Stimulated activated memory B cell treated with anti-CD40 and anti-IgM and Interleukin-4, amounts not matched to agents 10 μg/mL and 1 μg/mL and 100 μg/mL, for 72 hours (primary cell): ENCODE measurements at regions not wholly inside any gene's neighbourhood (a gene's known extent, or its start where the extent isn't known, plus 50 kb on each side); places are given as distances from the start of the nearest gene placed in this dataset.
A peak's percentile ranks its signal among the peaks of the same experiment; 100 is the strongest.

Source experiments
- ATAC-seq: fragments of 150-1000 bp; cut with Tn5 transposase; 2 replicates; pipeline ENCODE4 v1.10.0; 2021
- H3K27ac Mint-ChIP-seq: one replicate; pipeline ENCODE4 v1.8.0; 2022; ENCODE audit warnings: mild to moderate bottlenecking, mixed read lengths
- H3K27me3 Mint-ChIP-seq: one replicate; pipeline ENCODE4 v1.8.0; 2022; ENCODE audit warnings: mixed read lengths
- H3K36me3 Mint-ChIP-seq: one replicate; pipeline ENCODE4 v1.8.0; 2022; ENCODE audit warnings: mixed read lengths
- H3K4me1 Mint-ChIP-seq: one replicate; pipeline ENCODE4 v1.8.0; 2022; ENCODE audit warnings: mixed read lengths
- H3K4me3 Mint-ChIP-seq: one replicate; pipeline ENCODE4 v1.8.0; 2022; ENCODE audit warnings: mild to moderate bottlenecking, moderate library complexity, mixed read lengths
- H3K9me3 Mint-ChIP-seq: one replicate; pipeline ENCODE4 v1.8.0; 2022; ENCODE audit warnings: mixed read lengths

- no peak for ATAC-seq
- Mint-ChIP-seq H3K36me3 (no peaks in the 10 kb centered on the region), H3K4me1 (no peaks in the 10 kb centered on the region), H3K9me3 (no peaks in the 10 kb centered on the region), H3K4me3 (no peak overlapping the region), H3K27ac (no peak overlapping the region), H3K27me3 (peaks cover 10% of the 10 kb centered on the region)
These were observed 166.7 kb downstream of the ZDHHC21 start for GRCh38 chr9:14526504-14526903.

- Mint-ChIP-seq H3K4me3 (no peak overlapping the region), H3K27ac (no peak overlapping the region), H3K9me3 (no peaks in the 10 kb centered on the region), H3K36me3 (no peaks in the 10 kb centered on the region), H3K27me3 (peaks cover 8% of the 10 kb centered on the region), H3K4me1 (no peaks in the 10 kb centered on the region)
- ATAC-seq, result no peak
These were observed 167.4 kb downstream of the ZDHHC21 start for GRCh38 chr9:14525856-14526255.

- Mint-ChIP-seq H3K9me3 (no peaks in the 10 kb centered on the region), H3K4me1 (no peaks in the 10 kb centered on the region), H3K36me3 (no peaks in the 10 kb centered on the region), H3K27me3 (no peaks in the 10 kb centered on the region), H3K4me3 (no peak overlapping the region), H3K27ac (no peak overlapping the region)
- no peak for ATAC-seq
These were observed 168.2 kb downstream of the ZDHHC21 start for GRCh38 chr9:14524873-14525515.

DNA sequence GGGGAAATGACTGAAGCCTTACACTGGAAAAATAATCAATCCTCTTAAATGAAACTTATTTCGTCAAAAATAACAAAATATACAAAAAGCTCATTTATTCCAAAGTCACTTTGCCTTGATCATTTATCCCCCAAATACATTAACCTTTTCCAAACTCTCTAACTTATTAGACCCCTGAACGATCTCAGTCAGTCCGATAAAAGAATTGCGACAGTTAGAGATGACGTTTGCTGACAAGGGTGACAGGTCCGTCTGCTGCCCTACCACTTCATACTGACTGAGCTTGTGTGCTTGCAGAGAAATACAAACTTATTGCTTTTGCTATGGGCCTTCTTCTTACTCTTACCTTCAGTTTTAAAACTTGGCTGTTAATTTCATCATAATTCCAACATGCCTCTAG is 169.7 kb downstream of the ZDHHC21 start:
- ATAC-seq, result no peak
- Mint-ChIP-seq H3K4me1 (no peaks in the 10 kb centered on the region), H3K4me3 (no peak overlapping the region)

GRCh38 chr9:14522627-14523379 is 170.4 kb downstream of the ZDHHC21 start:
- no peak overlapping the region for H3K27ac Mint-ChIP-seq
- no peaks in the 10 kb centered on the region for H3K4me1 Mint-ChIP-seq
- no peaks in the 10 kb centered on the region for H3K36me3 Mint-ChIP-seq
- no peaks in the 10 kb centered on the region for H3K9me3 Mint-ChIP-seq
- H3K27me3 Mint-ChIP-seq, result no peaks in the 10 kb centered on the region
- no peak overlapping the region for H3K4me3 Mint-ChIP-seq
- no peak for ATAC-seq

More for the DNA sequence above, 169.7 kb downstream of the ZDHHC21 start:
- Mint-ChIP-seq H3K36me3 (no peaks in the 10 kb centered on the region), H3K27me3 (no peaks in the 10 kb centered on the region), H3K9me3 (no peaks in the 10 kb centered on the region), H3K27ac (no peak overlapping the region)

GRCh38 chr9:14520341-14520740 is 172.9 kb downstream of the ZDHHC21 start:
- no peak for ATAC-seq
- H3K36me3 Mint-ChIP-seq, result no peaks in the 10 kb centered on the region
- H3K27ac Mint-ChIP-seq, result no peak overlapping the region
- H3K9me3 Mint-ChIP-seq, result no peaks in the 10 kb centered on the region
- H3K4me3 Mint-ChIP-seq, result no peak overlapping the region
- H3K4me1 Mint-ChIP-seq, result no peaks in the 10 kb centered on the region
- H3K27me3 Mint-ChIP-seq, result no peaks in the 10 kb centered on the region

GRCh38 chr9:14517154-14517906 is 175.9 kb downstream of the ZDHHC21 start:
- no peaks in the 10 kb centered on the region for H3K9me3 Mint-ChIP-seq
- no peak overlapping the region for H3K27ac Mint-ChIP-seq
- no peaks in the 10 kb centered on the region for H3K4me1 Mint-ChIP-seq
- H3K27me3 Mint-ChIP-seq, result no peaks in the 10 kb centered on the region
- no peaks in the 10 kb centered on the region for H3K36me3 Mint-ChIP-seq
- ATAC-seq, result no peak
- H3K4me3 Mint-ChIP-seq, result no peak overlapping the region

- Mint-ChIP-seq H3K4me3 (no peak overlapping the region), H3K36me3 (no peaks in the 10 kb centered on the region), H3K27ac (no peak overlapping the region), H3K27me3 (no peaks in the 10 kb centered on the region), H3K4me1 (no peaks in the 10 kb centered on the region), H3K9me3 (no peaks in the 10 kb centered on the region)
- no peak for ATAC-seq
These were observed 176.6 kb downstream of the ZDHHC21 start for GRCh38 chr9:14516656-14517055.

- no peaks in the 10 kb centered on the region for H3K9me3 Mint-ChIP-seq
- H3K36me3 Mint-ChIP-seq, result no peaks in the 10 kb centered on the region
- H3K27me3 Mint-ChIP-seq, result no peaks in the 10 kb centered on the region
- no peak overlapping the region for H3K27ac Mint-ChIP-seq
- no peak for ATAC-seq
- H3K4me3 Mint-ChIP-seq, result no peak overlapping the region
- no peaks in the 10 kb centered on the region for H3K4me1 Mint-ChIP-seq
These were observed 177.5 kb downstream of the ZDHHC21 start for GRCh38 chr9:14515571-14516198.

- H3K4me1 Mint-ChIP-seq, result no peaks in the 10 kb centered on the region
- H3K9me3 Mint-ChIP-seq, result no peaks in the 10 kb centered on the region
- no peak for ATAC-seq
- H3K27ac Mint-ChIP-seq, result no peak overlapping the region
- no peak overlapping the region for H3K4me3 Mint-ChIP-seq
- no peaks in the 10 kb centered on the region for H3K36me3 Mint-ChIP-seq
- no peaks in the 10 kb centered on the region for H3K27me3 Mint-ChIP-seq
These were observed 178.2 kb downstream of the ZDHHC21 start for GRCh38 chr9:14515049-14515448.

DNA sequence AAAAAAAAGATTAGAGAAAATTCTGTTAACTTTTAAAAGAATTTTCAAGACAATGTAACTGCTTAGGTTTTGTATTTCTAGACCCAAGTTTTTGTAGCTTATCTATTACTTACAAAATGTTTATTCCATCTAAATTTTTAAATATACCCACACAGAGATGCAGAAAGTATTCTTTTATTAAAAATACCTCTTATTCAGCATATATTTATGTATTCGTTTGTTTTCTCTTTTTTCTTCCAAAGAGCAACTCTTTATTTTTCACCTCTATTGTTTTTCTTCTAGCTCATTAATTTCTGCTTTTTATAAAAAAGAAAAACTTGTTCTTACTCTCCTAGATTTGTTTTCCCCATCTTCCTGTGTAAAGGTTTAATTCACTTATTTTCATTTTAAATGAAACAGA is 180.3 kb downstream of the ZDHHC21 start:
- no peaks in the 10 kb centered on the region for H3K9me3 Mint-ChIP-seq
- H3K4me1 Mint-ChIP-seq, result no peaks in the 10 kb centered on the region
- no peak overlapping the region for H3K27ac Mint-ChIP-seq
- no peak overlapping the region for H3K4me3 Mint-ChIP-seq
- peaks cover 9% of the 10 kb centered on the region for H3K27me3 Mint-ChIP-seq
- ATAC-seq, result no peak
- H3K36me3 Mint-ChIP-seq, result no peaks in the 10 kb centered on the region

DNA sequence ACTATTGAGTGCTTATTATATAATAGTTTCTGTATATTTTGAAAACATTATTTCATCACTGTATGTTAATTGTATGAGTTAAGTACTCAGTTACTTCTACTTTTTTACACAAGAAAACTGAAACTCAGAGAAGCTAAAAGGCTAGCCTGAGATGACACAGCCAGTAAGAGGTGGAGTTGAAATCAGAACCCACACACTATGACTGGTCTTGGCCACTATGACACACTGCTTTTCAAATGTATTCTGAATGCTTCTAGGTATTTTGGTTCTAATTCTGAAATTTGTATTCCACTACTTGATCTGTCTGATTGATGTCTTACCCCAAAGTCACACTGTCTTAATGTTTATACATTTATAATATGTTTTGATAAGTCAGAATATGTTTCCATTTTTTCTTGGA is 181.8 kb downstream of the ZDHHC21 start:
- Mint-ChIP-seq H3K9me3 (no peaks in the 10 kb centered on the region), H3K27ac (no peak overlapping the region), H3K4me3 (no peak overlapping the region), H3K36me3 (no peaks in the 10 kb centered on the region), H3K27me3 (peaks cover 12% of the 10 kb centered on the region), H3K4me1 (no peaks in the 10 kb centered on the region)
- ATAC-seq, result peak; percentile 58

- peaks cover 32% of the 10 kb centered on the region for H3K27me3 Mint-ChIP-seq
- H3K36me3 Mint-ChIP-seq, result no peaks in the 10 kb centered on the region
- no peak for ATAC-seq
- no peak overlapping the region for H3K4me3 Mint-ChIP-seq
- H3K27ac Mint-ChIP-seq, result no peak overlapping the region
- no peaks in the 10 kb centered on the region for H3K4me1 Mint-ChIP-seq
- no peaks in the 10 kb centered on the region for H3K9me3 Mint-ChIP-seq
These were observed 184.3 kb downstream of the ZDHHC21 start for GRCh38 chr9:14508884-14509283.

- no peak overlapping the region for H3K27ac Mint-ChIP-seq
- H3K4me3 Mint-ChIP-seq, result no peak overlapping the region
- no peaks in the 10 kb centered on the region for H3K36me3 Mint-ChIP-seq
- no peaks in the 10 kb centered on the region for H3K4me1 Mint-ChIP-seq
- peaks cover 26% of the 10 kb centered on the region for H3K27me3 Mint-ChIP-seq
- H3K9me3 Mint-ChIP-seq, result peaks cover 2% of the 10 kb centered on the region
- ATAC-seq, result no peak
These were observed 187.4 kb upstream of the NFIB start for GRCh38 chr9:14501366-14501765.

DNA sequence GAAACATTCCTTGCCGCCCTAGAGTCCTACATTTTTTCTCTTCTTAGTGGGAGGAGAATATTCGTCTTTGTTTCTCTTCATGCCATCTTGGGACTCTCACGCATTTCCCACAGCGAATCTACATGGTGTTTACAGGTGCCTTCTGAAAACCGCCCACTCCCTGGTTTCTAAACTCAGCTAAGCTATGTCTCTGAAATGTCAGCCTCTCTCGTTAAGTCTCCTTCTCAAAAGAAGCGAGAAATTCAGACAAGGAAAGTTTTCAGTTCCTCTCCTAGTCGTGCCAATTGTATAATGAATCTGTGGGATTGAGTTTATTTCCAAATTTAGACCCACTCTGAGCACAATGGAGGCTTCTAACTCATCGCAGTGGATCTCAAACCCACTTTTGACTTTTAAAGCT is 186.8 kb upstream of the NFIB start:
- peaks cover 21% of the 10 kb centered on the region for H3K27me3 Mint-ChIP-seq
- no peaks in the 10 kb centered on the region for H3K4me1 Mint-ChIP-seq

More for the DNA sequence above, 186.8 kb upstream of the NFIB start:
- peak; percentile 56 for ATAC-seq
- H3K27ac Mint-ChIP-seq, result no peak overlapping the region
- no peak overlapping the region for H3K4me3 Mint-ChIP-seq
- H3K9me3 Mint-ChIP-seq, result peaks cover 2% of the 10 kb centered on the region
- no peaks in the 10 kb centered on the region for H3K36me3 Mint-ChIP-seq
